Kidney epithelial cell (primary cell): ENCODE measurements at regions not wholly inside any gene's neighbourhood (a gene's known extent, or its start where the extent isn't known, plus 50 kb on each side); places are given as distances from the start of the nearest gene placed in this dataset.

Source experiments
- DNase-seq: peaks from one replicate; pipeline ENCODE4 v3.0.0-alpha.2; 2010; ENCODE audit warnings: low read depth
- H3K27me3 ChIP-seq: 2 replicates; pipeline ENCODE4 v1.6.0; 2011; ENCODE audit warnings: low read length; ENCODE audit not compliant: control insufficient read depth, insufficient read depth
- H3K36me3 ChIP-seq: 2 replicates; pipeline ENCODE4 v1.5.1; 2011; ENCODE audit warnings: low read length; ENCODE audit not compliant: control insufficient read depth, insufficient read depth
- H3K4me3 ChIP-seq: 2 replicates; pipeline ENCODE4 v1.5.1; 2011; ENCODE audit warnings: low read depth, mild to moderate bottlenecking, control low read depth, low read length
- CTCF ChIP-seq: IDR thresholded peaks from 2 replicates; pipeline ENCODE4 v1.5.1; 2011; ENCODE audit warnings: mild to moderate bottlenecking, moderate library complexity, low read length, control low read depth, inconsistent platforms; ENCODE audit not compliant: insufficient read depth, poor library complexity, severe bottlenecking

GRCh38 chr10:3856593-3856992 is 71.6 kb upstream of the KLF6 start:
- Histone ChIP-seq H3K27me3 (no peaks in the 10 kb centered on the region), H3K36me3 (no peaks in the 10 kb centered on the region), H3K4me3 (no peak overlapping the region)
- no peak for DNase-seq
- no peak for TF ChIP-seq CTCF

DNA sequence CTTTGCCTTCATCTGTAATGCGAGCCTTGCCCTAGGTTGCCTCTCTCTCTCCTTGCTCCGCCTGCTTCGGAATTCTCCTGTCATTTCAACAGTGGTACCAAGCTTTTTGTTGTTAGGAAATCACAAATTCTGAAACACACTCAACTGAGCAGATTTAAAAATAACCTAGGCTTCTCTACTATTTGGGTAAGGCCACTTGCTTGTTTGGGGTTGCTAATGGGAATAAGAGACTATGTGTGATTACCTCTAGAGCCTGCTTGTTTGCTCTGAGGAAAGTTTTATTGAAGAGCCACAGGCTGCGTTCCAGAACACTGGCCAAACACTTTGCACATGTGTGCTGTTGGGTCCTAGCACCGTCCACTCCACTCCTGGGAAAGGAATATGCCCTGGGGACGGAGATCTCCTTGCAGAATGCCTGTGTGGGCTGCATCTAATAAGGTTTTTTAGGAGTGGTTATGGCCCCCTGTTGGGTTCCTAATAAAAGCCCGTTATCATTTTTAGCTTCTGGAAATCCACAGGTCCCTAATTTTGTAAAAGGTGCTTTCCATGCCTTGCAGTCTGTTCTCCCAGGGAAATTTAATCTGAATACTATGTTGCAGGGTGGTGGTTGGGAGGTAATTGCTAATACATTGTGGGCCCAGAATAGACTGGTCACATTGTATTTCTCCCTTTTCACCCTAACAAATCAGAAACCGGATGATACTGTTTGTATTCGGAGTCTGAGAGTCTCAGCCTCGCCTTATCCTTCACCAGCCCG is 68.7 kb upstream of the KLF6 start:
- peak; percentile 72 for DNase-seq

GRCh38 chr10:3853016-3853415 is 68.0 kb upstream of the KLF6 start:
- no peaks in the 10 kb centered on the region for H3K36me3 ChIP-seq
- TF ChIP-seq CTCF, result no peak
- H3K4me3 ChIP-seq, result no peak overlapping the region
- no peak for DNase-seq
- H3K27me3 ChIP-seq, result no peaks in the 10 kb centered on the region

More for the DNA sequence above, 68.7 kb upstream of the KLF6 start:
- H3K36me3 ChIP-seq, result no peaks in the 10 kb centered on the region
- no peaks in the 10 kb centered on the region for H3K27me3 ChIP-seq
- no peak for TF ChIP-seq CTCF
- H3K4me3 ChIP-seq, result no peak overlapping the region

GRCh38 chr10:3852147-3852904 is 67.3 kb upstream of the KLF6 start:
- H3K4me3 ChIP-seq, result no peak overlapping the region
- peak; percentile 100 for DNase-seq
- H3K36me3 ChIP-seq, result no peaks in the 10 kb centered on the region
- TF ChIP-seq CTCF, result no peak
- no peaks in the 10 kb centered on the region for H3K27me3 ChIP-seq

- H3K36me3 ChIP-seq, result no peaks in the 10 kb centered on the region
- no peaks in the 10 kb centered on the region for H3K27me3 ChIP-seq
- peak; percentile 92 for DNase-seq
- H3K4me3 ChIP-seq, result no peak overlapping the region
- no peak for TF ChIP-seq CTCF
Measured at GRCh38 chr10:3850999-3851937, 66.3 kb upstream of the KLF6 start.
